ENCODE measurements at regions not wholly inside any gene's neighbourhood (a gene's known extent, or its start where the extent isn't known, plus 50 kb on each side); places are given as distances from the start of the nearest gene placed in this dataset.

DNA sequence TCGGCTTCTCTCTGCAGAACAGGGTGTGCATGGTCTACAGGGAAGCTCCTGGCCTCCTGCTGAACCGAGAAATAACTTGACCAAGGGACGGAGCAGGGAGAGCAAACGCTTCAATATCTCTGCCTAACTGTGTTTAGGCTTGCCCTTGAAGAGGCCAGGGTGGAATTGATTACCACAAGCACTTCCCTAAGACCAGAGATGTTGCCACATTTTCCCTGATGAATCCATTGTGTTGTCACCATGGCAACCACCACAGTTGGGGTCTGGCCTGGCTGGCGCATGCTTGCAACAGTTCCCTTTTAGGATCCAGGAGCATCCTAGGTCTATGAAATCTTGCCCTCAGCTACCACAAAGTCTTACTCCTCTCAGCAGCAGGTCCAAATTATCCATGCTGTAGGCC is 213.5 kb upstream of the SULF2 start:
- Histone ChIP-seq H3K9me3 (no peaks in the 10 kb centered on the region), H3K27ac (no peak overlapping the region), H3K4me1 (no peaks in the 10 kb centered on the region), H3K36me3 (no peaks in the 10 kb centered on the region), H3K27me3 (no peaks in the 10 kb centered on the region), H3K4me3 (no peak overlapping the region)
- no peak for DNase-seq
- TF ChIP-seq, protein P1, sequence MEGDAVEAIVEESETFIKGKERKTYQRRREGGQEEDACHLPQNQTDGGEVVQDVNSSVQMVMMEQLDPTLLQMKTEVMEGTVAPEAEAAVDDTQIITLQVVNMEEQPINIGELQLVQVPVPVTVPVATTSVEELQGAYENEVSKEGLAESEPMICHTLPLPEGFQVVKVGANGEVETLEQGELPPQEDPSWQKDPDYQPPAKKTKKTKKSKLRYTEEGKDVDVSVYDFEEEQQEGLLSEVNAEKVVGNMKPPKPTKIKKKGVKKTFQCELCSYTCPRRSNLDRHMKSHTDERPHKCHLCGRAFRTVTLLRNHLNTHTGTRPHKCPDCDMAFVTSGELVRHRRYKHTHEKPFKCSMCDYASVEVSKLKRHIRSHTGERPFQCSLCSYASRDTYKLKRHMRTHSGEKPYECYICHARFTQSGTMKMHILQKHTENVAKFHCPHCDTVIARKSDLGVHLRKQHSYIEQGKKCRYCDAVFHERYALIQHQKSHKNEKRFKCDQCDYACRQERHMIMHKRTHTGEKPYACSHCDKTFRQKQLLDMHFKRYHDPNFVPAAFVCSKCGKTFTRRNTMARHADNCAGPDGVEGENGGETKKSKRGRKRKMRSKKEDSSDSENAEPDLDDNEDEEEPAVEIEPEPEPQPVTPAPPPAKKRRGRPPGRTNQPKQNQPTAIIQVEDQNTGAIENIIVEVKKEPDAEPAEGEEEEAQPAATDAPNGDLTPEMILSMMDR (IDR thresholded peaks at IDR 0.05), result no peak
- intact Hi-C loops (cut with DNase I; ENCODE audit: low total_unique reads), result no loop called here

DNA sequence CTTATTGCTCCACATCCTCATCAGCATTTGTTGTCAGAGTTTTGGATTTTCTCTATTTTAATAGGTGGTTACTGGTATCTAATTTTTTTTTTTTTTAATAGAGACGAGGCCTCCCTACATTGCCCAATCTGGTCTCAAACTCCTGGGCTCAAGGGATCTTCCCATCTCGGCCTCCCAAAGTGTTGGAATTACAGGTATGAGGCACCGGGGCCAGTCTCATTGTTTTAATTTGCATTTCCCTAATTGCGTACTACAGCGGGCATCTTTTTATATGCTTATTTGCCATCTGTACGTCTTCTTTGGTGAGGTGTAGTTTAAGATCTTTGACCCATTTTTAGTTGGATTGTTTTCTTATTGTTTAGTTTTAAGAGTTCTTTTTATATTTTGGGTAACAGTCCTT is 210.4 kb upstream of the SULF2 start:
- no peak for DNase-seq
- Histone ChIP-seq H3K27me3 (peaks cover 0 to 5% of the 10 kb centered on the region in 2 donors), H3K4me3 (no peak overlapping the region), H3K4me1 (no peaks in the 10 kb centered on the region), H3K9me3 (peaks cover 0 to 10% (median 7%) of the 10 kb centered on the region in 3 donors), H3K27ac (no peak overlapping the region), H3K36me3 (no peaks in the 10 kb centered on the region)
- intact Hi-C loops (cut with DNase I; ENCODE audit: low total_unique reads), result no loop called here
- TF ChIP-seq, protein P1 (IDR thresholded peaks at IDR 0.05), result no peak

DNA sequence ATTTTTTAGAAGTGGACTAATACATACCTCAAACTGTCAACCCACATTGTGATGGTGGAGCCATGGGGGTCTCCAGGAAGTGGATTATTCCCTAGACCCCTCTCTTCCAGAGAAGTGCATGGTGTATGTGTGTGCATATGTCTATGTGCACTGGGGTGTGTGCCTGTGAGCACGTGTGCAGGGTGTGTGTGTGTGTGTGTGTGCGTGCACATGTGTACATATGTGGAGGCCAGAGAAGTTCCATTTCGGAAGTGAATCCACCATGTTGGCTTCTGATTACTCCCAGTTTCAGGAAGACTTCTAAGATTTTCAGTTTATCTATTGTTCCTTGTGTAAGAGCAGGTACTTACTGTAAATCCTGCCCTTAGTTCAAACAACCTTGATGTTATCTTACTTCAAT is 208.5 kb upstream of the SULF2 start:
- TF ChIP-seq, protein P1 (IDR thresholded peaks at IDR 0.05), result no peak
- DNase-seq, result no peak
- Histone ChIP-seq H3K36me3 (no peaks in the 10 kb centered on the region), H3K4me3 (no peak overlapping the region), H3K27me3 (peaks cover 0 to 5% of the 10 kb centered on the region in 2 donors), H3K9me3 (peaks cover 0 to 10% (median 7%) of the 10 kb centered on the region in 3 donors), H3K4me1 (no peaks in the 10 kb centered on the region), H3K27ac (no peak overlapping the region)
- intact Hi-C loops (cut with DNase I; ENCODE audit: low total_unique reads), result no loop called here

DNA sequence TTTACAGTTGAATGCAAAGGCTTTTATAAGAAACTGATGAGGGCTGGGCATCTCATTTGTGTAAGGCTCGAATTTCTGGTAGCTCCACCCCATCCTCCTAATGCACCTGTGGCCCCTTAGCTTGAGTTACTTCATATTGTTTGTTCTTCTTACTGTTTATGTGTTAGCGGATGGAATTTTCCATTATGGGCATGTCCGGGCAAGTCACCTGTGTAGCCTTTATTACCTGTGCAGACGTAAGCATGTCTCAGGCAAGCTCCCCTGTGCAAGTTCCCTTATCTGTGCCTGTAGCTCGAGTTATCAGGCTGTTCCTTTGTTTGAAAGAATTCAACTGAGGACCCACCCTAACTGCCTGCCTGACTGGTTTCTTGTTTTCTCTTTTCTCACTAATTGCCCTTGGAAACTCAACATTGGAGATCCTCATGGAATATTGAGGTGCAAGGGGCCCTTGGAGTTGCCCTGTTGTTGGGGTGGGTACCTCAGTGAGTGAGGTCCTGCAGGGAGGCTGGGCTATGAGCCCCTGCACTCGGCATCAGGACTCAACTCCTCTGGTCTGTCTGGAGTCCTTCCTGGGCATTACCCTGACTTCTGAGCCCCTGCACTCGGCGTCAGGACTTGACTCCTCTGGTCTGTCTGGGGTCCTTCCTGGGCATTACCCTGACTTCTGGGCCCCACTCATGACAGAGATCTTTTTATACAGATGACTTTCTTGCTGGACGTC is 207.9 kb upstream of the SULF2 start:
- Histone ChIP-seq H3K4me3 (no peak overlapping the region), H3K4me1 (no peaks in the 10 kb centered on the region), H3K27ac (no peak overlapping the region), H3K27me3 (peaks cover 0 to 5% of the 10 kb centered on the region in 2 donors), H3K9me3 (peaks cover 0 to 10% (median 7%) of the 10 kb centered on the region in 3 donors), H3K36me3 (no peaks in the 10 kb centered on the region)
- TF ChIP-seq, protein P1 (IDR thresholded peaks at IDR 0.05), result no peak
- no peak for DNase-seq
- intact Hi-C loops (cut with DNase I; ENCODE audit: low total_unique reads), result no loop called here

DNA sequence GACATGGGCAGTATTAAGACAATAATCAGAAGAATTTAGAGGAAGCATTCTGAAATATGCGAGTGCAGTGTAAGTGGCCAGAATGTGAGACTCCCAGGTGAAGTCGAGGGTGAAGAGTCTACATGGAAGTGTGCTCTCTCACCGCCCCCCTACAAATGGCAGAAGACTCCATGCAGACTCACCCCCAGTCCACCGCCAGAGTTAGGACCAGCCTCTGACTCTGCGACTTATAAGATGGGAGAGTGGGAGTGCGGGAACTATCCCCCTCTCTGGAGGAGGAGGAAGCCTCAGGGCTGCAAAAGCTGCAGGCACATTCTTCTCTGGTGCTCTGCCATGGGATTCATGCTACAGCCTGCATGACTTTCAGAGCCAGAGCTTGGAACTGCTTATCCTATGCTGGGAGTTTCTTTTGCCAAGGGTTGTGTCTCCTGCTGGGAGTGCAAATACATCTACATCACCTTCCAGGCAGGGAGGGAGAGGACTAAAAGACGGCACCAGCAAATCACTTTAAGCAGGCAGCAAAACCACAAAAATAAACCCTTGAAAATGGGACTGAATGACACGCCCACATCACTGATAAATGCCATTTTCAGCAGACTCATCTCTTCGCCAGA is 206.7 kb upstream of the SULF2 start:
- H3K36me3 ChIP-seq, result no peaks in the 10 kb centered on the region
- no peak for DNase-seq
- H3K9me3 ChIP-seq, result peaks cover 0 to 10% (median 7%) of the 10 kb centered on the region in 3 donors
- no peak overlapping the region for H3K4me3 ChIP-seq
- TF ChIP-seq, protein P1 (IDR thresholded peaks at IDR 0.05), result no peak
- intact Hi-C loops (cut with DNase I; ENCODE audit: low total_unique reads), result no loop called here
- H3K27ac ChIP-seq, result no peak overlapping the region
- H3K4me1 ChIP-seq, result no peaks in the 10 kb centered on the region
- H3K27me3 ChIP-seq, result peaks cover 0 to 5% of the 10 kb centered on the region in 2 donors
